KOPT-K1 (cell line): ENCODE measurements at regions not wholly inside any gene's neighbourhood (a gene's known extent, or its start where the extent isn't known, plus 50 kb on each side); places are given as distances from the start of the nearest gene placed in this dataset.

ENCODE experiments used
- H3K27ac ChIP-seq: fragments of 200-600 bp; sonication (generic); 2 replicates; pipeline ENCODE4 v1.5.1; 2016; ENCODE audit warnings: antibody characterized with exemption, mild to moderate bottlenecking, low read depth, low read length; ENCODE audit not compliant: poor library complexity, severe bottlenecking
- H3K36me3 ChIP-seq: fragments of 200-600 bp; sonication (generic); 2 replicates; pipeline ENCODE4 v1.5.1; 2017; ENCODE audit warnings: antibody characterized with exemption, mild to moderate bottlenecking, low read length, moderate library complexity; ENCODE audit not compliant: insufficient read depth
- H3K9me3 ChIP-seq: fragments of 200-600 bp; sonication (generic); 2 replicates; pipeline ENCODE4 v1.5.1; 2017; ENCODE audit warnings: antibody characterized with exemption, low read length, mild to moderate bottlenecking; ENCODE audit not compliant: insufficient read depth, poor library complexity, severe bottlenecking

GRCh38 chr5:39579750-39580149 is 155.0 kb upstream of the DAB2 start:
- Histone ChIP-seq H3K36me3 (no peaks in the 10 kb centered on the region), H3K9me3 (no peaks in the 10 kb centered on the region), H3K27ac (no peak overlapping the region)

DNA sequence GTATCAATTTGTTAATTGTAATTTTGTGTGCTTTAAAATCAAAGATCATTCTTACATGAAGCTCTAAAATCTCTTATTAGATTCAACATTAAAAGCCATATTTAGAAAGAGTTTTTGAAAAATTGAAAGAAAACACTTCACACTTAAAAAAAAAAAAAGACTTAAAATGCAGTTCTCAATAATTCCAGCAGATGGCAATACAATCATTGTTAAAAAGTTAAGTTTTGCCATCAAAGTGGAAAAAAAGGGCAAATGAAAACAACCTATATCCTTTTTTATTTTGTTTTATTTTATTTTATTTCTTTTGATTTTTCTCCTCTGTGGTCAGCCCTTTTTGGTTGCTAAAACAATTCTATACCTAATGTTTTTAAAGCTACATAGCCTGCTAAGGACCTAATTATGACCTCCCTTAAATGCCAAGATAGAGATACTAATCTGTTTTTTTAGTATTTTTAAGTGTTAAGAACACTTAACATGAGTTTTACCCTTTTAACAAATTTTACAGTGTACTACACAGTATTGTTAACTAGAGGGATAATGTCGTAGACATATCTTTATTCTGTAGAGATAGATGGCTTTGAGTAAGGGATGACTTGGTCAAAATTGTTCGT is 154.2 kb upstream of the DAB2 start:
- H3K27ac ChIP-seq: no peak overlapping the region
- no peaks in the 10 kb centered on the region for H3K9me3 ChIP-seq
- no peaks in the 10 kb centered on the region for H3K36me3 ChIP-seq

- H3K9me3 ChIP-seq: no peaks in the 10 kb centered on the region
- H3K36me3 ChIP-seq: no peaks in the 10 kb centered on the region
- no peak overlapping the region for H3K27ac ChIP-seq
Observed at GRCh38 chr5:39577529-39577928, 152.7 kb upstream of the DAB2 start.

DNA sequence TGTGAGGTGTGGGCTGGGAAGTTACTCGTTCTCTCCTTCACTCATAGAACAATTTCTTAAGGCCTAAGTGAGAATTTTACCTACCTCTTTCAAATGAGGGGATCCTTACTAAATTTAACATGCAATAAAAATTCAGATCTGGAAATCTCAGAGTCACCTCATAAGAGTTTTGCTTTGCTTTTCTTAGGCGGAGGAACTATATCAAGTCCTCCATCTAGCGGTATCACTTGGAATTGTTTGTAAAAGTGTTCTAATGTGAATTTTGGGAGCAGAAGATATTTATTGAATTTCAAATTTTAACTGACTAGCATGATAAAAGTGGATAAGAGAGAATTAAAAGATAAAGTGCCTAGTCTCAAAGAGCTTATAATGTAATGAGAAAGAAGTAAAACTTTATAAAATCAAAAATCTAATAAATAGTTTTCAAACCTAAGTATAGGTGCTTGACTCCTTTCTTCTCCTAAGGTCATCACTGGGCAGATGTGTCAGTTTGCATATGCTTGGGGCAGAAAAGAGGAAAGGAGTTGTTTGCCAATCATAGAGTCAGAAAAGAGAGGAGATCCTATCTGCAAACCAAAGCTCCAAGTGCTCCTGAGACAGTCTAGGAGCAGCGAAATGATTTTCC is 145.7 kb upstream of the DAB2 start:
- Histone ChIP-seq H3K27ac (no peak overlapping the region), H3K36me3 (no peaks in the 10 kb centered on the region), H3K9me3 (no peaks in the 10 kb centered on the region)

DNA sequence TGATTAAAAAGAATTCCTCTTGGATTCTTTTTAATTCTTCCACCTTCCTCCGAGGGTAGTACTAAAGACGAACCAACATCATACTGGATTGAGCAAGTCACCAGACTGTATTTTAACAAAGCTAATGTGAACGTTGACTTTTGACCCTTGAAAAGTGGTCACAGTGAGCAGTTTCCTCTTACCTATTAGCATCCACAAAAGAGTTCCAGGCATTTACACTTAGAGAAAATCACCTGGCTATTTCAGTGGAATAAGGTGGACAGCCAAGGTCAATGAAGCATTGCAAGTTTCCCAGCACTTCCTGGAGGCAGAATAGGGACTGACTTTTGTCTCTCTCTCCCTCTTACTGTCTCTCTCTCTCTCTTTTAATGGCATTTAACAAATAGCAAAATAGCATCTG is 145.1 kb upstream of the DAB2 start:
- H3K27ac ChIP-seq: no peak overlapping the region
- H3K9me3 ChIP-seq: no peaks in the 10 kb centered on the region
- no peaks in the 10 kb centered on the region for H3K36me3 ChIP-seq

GRCh38 chr5:39566891-39567290 is 142.1 kb upstream of the DAB2 start:
- Histone ChIP-seq H3K27ac (no peak overlapping the region), H3K9me3 (no peaks in the 10 kb centered on the region), H3K36me3 (no peaks in the 10 kb centered on the region)

GRCh38 chr5:39566029-39566428 is 141.2 kb upstream of the DAB2 start:
- Histone ChIP-seq H3K27ac (no peak overlapping the region), H3K9me3 (no peaks in the 10 kb centered on the region), H3K36me3 (no peaks in the 10 kb centered on the region)

DNA sequence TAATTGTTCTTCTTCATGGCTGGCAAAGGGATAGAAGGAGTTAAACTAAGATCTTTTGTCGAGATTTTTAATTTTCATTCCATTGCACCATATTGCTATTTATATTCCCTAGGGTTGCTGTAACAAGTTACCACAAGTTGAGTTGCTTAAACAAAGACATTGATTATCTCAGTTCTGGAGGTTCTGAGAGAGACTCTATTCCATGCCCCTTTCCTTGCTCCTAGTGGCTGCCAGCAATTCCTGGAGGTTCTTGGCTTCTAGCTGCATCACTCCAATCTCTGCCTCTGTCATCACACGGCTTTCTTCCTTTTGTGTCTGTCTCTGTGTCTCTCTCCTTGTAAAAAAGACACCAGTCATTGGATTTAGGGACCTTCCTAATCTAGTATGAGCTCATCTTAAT is 136.6 kb upstream of the DAB2 start:
- Histone ChIP-seq H3K9me3 (no peaks in the 10 kb centered on the region), H3K36me3 (no peaks in the 10 kb centered on the region), H3K27ac (no peak overlapping the region)

DNA sequence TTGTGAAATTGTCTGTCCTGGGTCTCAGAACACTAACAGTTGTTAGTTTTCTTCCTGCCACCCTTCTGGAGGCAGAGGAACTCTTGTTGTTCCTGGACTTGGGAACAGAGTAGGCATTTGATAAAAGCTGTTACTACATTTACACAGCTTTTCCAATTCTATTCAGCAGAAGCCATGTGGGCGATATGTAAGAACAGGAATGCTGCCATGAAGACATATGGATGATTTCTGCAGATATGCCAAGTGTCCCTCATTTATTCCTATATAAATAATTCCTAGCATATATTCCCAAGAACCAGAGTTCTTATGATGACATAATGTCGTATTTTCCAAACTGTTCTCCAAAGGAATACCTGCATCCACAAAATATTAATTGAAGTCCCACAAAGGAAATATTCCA is 135.9 kb upstream of the DAB2 start:
- Histone ChIP-seq H3K9me3 (no peaks in the 10 kb centered on the region), H3K27ac (no peak overlapping the region), H3K36me3 (no peaks in the 10 kb centered on the region)

DNA sequence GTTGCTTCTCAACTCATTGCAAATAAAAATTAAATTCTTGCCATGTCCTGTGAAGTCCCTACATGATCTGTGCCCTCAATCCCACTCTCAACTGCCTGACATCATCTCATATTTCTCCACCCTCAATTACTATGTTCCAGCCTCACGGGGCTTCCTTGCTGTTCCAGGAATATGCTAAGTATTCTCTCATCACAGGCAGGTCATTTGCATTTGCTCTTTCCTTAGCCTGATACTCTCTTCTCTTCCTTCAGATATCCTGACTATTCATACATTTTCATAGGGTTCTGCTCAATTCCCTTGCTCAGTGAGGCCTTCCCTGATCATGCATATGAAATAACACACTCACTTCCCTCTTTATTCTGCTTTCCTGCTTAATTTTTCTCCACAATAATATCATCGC is 135.1 kb upstream of the DAB2 start:
- Histone ChIP-seq H3K9me3 (no peaks in the 10 kb centered on the region), H3K36me3 (no peaks in the 10 kb centered on the region), H3K27ac (no peak overlapping the region)

DNA sequence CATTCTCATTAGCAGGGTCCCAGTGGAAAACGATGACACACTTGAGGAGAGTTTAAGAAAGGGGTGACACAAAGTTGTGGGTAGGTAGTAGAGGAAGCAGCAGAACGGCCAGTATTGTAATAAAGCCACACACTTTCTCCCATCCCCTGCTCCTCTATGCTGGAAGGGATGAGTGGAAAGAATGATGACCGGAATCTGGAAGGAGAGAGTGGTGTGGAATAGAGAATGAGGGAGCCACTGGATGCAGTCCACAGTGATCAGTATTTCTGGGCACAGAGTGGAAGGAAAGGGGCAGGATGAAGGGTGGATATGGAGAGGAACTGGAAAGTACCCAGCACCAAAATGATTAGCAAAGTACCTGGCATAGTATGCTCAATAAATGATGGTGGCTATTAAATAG is 133.8 kb upstream of the DAB2 start:
- Histone ChIP-seq H3K36me3 (no peaks in the 10 kb centered on the region), H3K9me3 (no peaks in the 10 kb centered on the region), H3K27ac (no peak overlapping the region)

DNA sequence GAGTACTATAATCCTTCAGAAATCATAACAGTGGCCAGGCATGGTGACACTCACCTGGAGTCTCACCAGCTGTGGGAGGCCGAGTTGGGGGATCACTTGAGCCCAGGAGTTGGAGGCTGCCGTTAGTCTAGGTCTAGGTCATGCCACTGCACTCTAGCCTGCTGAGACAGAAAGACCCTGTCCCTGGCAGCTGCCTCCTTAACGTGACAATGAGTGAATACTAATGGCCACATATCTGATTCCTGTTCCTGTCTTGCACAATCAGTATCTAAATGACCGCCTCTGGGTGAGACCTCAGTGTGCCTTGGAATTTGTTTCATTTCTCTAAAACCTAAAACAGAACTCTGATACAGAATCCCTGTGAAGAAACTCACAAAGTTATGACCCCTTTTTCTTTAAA is 131.0 kb upstream of the DAB2 start:
- H3K27ac ChIP-seq: no peak overlapping the region
- no peaks in the 10 kb centered on the region for H3K36me3 ChIP-seq
- H3K9me3 ChIP-seq: no peaks in the 10 kb centered on the region

DNA sequence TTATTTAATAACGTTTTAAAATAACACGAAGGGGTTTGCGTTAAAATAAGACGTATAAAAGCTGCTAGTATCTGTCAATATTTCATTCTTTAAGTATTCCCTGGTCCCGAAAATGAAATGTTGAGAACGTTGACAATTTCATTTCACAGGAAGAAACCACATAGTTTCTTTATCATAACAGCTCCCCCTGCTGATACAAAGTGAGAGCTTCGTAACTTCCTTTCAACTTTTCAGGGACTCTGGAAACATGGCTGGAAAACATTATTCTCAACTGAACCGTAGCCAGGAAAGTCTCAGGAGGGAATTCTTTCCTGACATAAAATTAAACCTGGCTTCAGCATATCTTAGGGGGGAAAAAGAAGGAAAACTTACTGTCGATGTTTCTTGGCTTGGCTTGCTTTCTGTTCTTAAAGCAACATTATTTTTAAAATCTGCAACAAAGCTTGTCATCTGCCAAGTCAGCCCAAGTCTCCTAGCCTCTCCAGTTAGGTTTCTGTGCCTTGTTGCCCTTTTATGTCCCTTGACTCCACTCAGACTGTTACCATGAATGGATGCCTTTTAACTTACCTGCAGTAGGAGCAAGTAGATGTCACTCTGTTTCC is 122.9 kb upstream of the DAB2 start:
- H3K36me3 ChIP-seq: no peaks in the 10 kb centered on the region
- no peak overlapping the region for H3K27ac ChIP-seq
- H3K9me3 ChIP-seq: no peaks in the 10 kb centered on the region

DNA sequence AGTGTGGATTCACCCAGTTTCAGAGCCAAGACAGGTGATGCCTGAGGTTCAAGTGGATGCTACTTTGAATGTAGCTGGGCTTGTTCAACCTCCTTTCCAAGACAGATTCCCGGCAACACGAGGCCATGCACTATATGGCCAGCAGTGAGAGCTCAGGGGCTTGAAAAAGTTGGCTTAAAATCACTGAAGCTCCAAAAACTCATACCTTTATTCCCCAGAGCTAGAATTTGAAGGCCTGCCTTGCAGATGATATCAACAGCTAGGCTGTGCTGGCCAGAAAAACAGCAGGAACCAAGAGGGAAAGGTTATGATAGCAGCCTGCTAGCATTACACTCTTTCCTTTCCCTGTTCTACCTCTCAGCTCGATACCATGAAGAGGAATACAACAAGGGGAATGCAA is 120.2 kb upstream of the DAB2 start:
- no peaks in the 10 kb centered on the region for H3K36me3 ChIP-seq
- no peak overlapping the region for H3K27ac ChIP-seq
- H3K9me3 ChIP-seq: no peaks in the 10 kb centered on the region

- Histone ChIP-seq H3K9me3 (no peaks in the 10 kb centered on the region), H3K36me3 (no peaks in the 10 kb centered on the region), H3K27ac (no peak overlapping the region)
Observed at GRCh38 chr5:39543335-39543734, 118.6 kb upstream of the DAB2 start.
